Fibroblast of lung (primary cell): ENCODE measurements at regions not wholly inside any gene's neighbourhood (a gene's known extent, or its start where the extent isn't known, plus 50 kb on each side); places are given as distances from the start of the nearest gene placed in this dataset.
"Not testable (repeated sequence)": the region's sequence is repeated elsewhere in the genome, so short reads cannot be mapped to it uniquely, and the experiment has no call there.

ENCODE experiments used
- DNase-seq, 2 donors: peaks; one replicate each; pipeline versions ENCODE4 v3.0.0 to v3.0.0-alpha.2; 2010; ENCODE audit warnings: low read depth in 2 of 2
- H2AFZ ChIP-seq: 2 replicates; pipeline ENCODE4 v1.5.1; 2012; ENCODE audit warnings: low read length, control low read depth, inconsistent platforms
- H3K27ac ChIP-seq: 2 replicates; pipeline ENCODE4 v1.5.1; 2011; ENCODE audit warnings: low read length, control low read depth; ENCODE audit not compliant: insufficient read depth
- H3K27me3 ChIP-seq: 2 replicates; pipeline ENCODE4 v1.5.1; 2011; ENCODE audit warnings: mild to moderate bottlenecking, low read length; ENCODE audit not compliant: control insufficient read depth, insufficient read depth
- H3K36me3 ChIP-seq: 2 replicates; pipeline ENCODE4 v1.5.1; 2011; ENCODE audit warnings: low read length; ENCODE audit not compliant: control insufficient read depth, insufficient read depth
- H3K4me1 ChIP-seq: 2 replicates; pipeline ENCODE4 v1.5.1; 2011; ENCODE audit warnings: low read length; ENCODE audit not compliant: control insufficient read depth, insufficient read depth; ENCODE audit errors: extremely low read depth
- H3K4me2 ChIP-seq: 2 replicates; pipeline ENCODE4 v1.5.1; 2011; ENCODE audit warnings: low read length, control low read depth; ENCODE audit not compliant: insufficient read depth; ENCODE audit errors: extremely low read depth
- H3K4me3 ChIP-seq, 4 experiments: fragments of 200-600 bp in 1 of 4; sonication (generic) in 1 of 4; replicated peaks in 1 of 4; 2 replicates each; pipeline ENCODE4 v1.5.1; 2011 to 2016; ENCODE audit warnings: low read length in 4 of 4, low read depth in 3 of 4, mild to moderate bottlenecking in 3 of 4, control low read depth in 2 of 4, inconsistent platforms in 1 of 4, mixed read lengths in 1 of 4; ENCODE audit not compliant: insufficient read depth in 1 of 4; ENCODE audit errors: control extremely low read depth in 1 of 4
- H3K79me2 ChIP-seq: 2 replicates; pipeline ENCODE4 v1.5.1; 2012; ENCODE audit warnings: mild to moderate bottlenecking, low read length, inconsistent platforms; ENCODE audit not compliant: control insufficient read depth, insufficient read depth
- H3K9ac ChIP-seq: 2 replicates; pipeline ENCODE4 v1.5.1; 2011; ENCODE audit warnings: mild to moderate bottlenecking, low read length, control low read depth; ENCODE audit not compliant: insufficient read depth
- H3K9me3 ChIP-seq: 2 replicates; pipeline ENCODE4 v1.5.1; 2012; ENCODE audit warnings: low read depth, low read length; ENCODE audit not compliant: control insufficient read depth, insufficient read depth
- H4K20me1 ChIP-seq: 2 replicates; pipeline ENCODE4 v1.5.1; 2011; ENCODE audit warnings: low read length; ENCODE audit not compliant: control insufficient read depth, insufficient read depth; ENCODE audit errors: extremely low read depth
- CTCF ChIP-seq, 2 donors: IDR thresholded peaks in 1 of 2; conservative IDR thresholded peaks in 1 of 2; 1 replicate in 1 of 2; 2 replicates in 1 of 2; pipeline ENCODE4 v1.5.1; 2011 to 2012; ENCODE audit warnings: low read length in 2 of 2, control low read depth in 1 of 2, inconsistent platforms in 1 of 2, low read depth in 1 of 2, mild to moderate bottlenecking in 1 of 2
- EZH2 ChIP-seq: IDR thresholded peaks from 2 replicates; pipeline ENCODE4 v1.5.1; 2012; ENCODE audit warnings: low read length, control low read depth, mild to moderate bottlenecking; ENCODE audit errors: missing control alignments

GRCh38 chr7:155237297-155237696 lies 60.4 kb upstream of the INSIG1 start:
- H3K79me2 ChIP-seq: no peaks in the 10 kb centered on the region
- TF ChIP-seq CTCF (conservative IDR thresholded peaks at IDR 0.05 in 1 of 2, IDR thresholded peaks at IDR 0.05 in 1 of 2; ENCODE audit: low read depth in 1 of 2, low read length in 2 of 2) (no peak), EZH2 (no peak)
- DNase-seq: no peak
- H3K4me2 ChIP-seq: no peak overlapping the region
- no peaks in the 10 kb centered on the region for H4K20me1 ChIP-seq
- H3K36me3 ChIP-seq: no peaks in the 10 kb centered on the region
- no peak overlapping the region for H2AFZ ChIP-seq
- no peak overlapping the region for H3K4me3 ChIP-seq
- H3K27ac ChIP-seq: no peak overlapping the region
- H3K9me3 ChIP-seq: no peaks in the 10 kb centered on the region
- no peaks in the 10 kb centered on the region for H3K27me3 ChIP-seq
- peaks cover 6% of the 10 kb centered on the region for H3K4me1 ChIP-seq
- no peak overlapping the region for H3K9ac ChIP-seq

GRCh38 chr7:155237730-155238129 lies 59.9 kb upstream of the INSIG1 start:
- no peak overlapping the region for H3K9ac ChIP-seq
- no peaks in the 10 kb centered on the region for H4K20me1 ChIP-seq
- H3K9me3 ChIP-seq: no peaks in the 10 kb centered on the region
- no peak for DNase-seq
- H3K4me3 ChIP-seq: no peak overlapping the region
- no peaks in the 10 kb centered on the region for H3K27me3 ChIP-seq
- H2AFZ ChIP-seq: no peak overlapping the region
- TF ChIP-seq EZH2 (no peak), CTCF (conservative IDR thresholded peaks at IDR 0.05 in 1 of 2, IDR thresholded peaks at IDR 0.05 in 1 of 2; ENCODE audit: low read depth in 1 of 2, low read length in 2 of 2) (no peak)
- H3K4me1 ChIP-seq: peaks cover 6% of the 10 kb centered on the region
- no peak overlapping the region for H3K27ac ChIP-seq
- no peaks in the 10 kb centered on the region for H3K36me3 ChIP-seq
- no peak overlapping the region for H3K4me2 ChIP-seq
- H3K79me2 ChIP-seq: no peaks in the 10 kb centered on the region

GRCh38 chr7:155239431-155240087 lies 58.1 kb upstream of the INSIG1 start:
- H3K9me3 ChIP-seq, H3K27ac ChIP-seq, DNase-seq, H3K36me3 ChIP-seq, H3K9ac ChIP-seq, H3K27me3 ChIP-seq, H4K20me1 ChIP-seq, H2AFZ ChIP-seq, H3K4me3 ChIP-seq, H3K4me1 ChIP-seq, H3K4me2 ChIP-seq, H3K79me2 ChIP-seq: not testable (repeated sequence)
